Ecto neural progenitor cell (in vitro differentiated cells): ENCODE measurements at regions not wholly inside any gene's neighbourhood (a gene's known extent, or its start where the extent isn't known, plus 50 kb on each side); places are given as distances from the start of the nearest gene placed in this dataset.

Source experiments
- DNase-seq: peaks from one replicate; pipeline ENCODE4 v3.0.0-alpha.2; 2018; ENCODE audit warnings: low spot score

GRCh38 chr15:72965671-72966070, 86.6 kb upstream of the NEO1 start:
- DNase-seq: no peak

- DNase-seq: no peak
These were observed 87.7 kb upstream of the NEO1 start for GRCh38 chr15:72964542-72964941.

GRCh38 chr15:72964135-72964534, 88.1 kb upstream of the NEO1 start:
- DNase-seq: no peak

- no peak for DNase-seq
These were observed 90.1 kb upstream of the NEO1 start for GRCh38 chr15:72962054-72962702.

GRCh38 chr15:72961346-72961745, 90.9 kb upstream of the NEO1 start:
- DNase-seq: no peak

- no peak for DNase-seq
These were observed 93.6 kb upstream of the NEO1 start for GRCh38 chr15:72958634-72959033.

GRCh38 chr15:72953306-72953705, 99.0 kb upstream of the NEO1 start:
- no peak for DNase-seq

- no peak for DNase-seq
These were observed 100.1 kb upstream of the NEO1 start for GRCh38 chr15:72952151-72952550.

- DNase-seq: no peak
These were observed 103.6 kb upstream of the NEO1 start for GRCh38 chr15:72948662-72949061.

GRCh38 chr15:72947709-72948108, 104.6 kb upstream of the NEO1 start:
- DNase-seq: no peak

GRCh38 chr15:72944565-72944964, 107.7 kb upstream of the NEO1 start:
- no peak for DNase-seq

- no peak for DNase-seq
These were observed 112.0 kb upstream of the NEO1 start for GRCh38 chr15:72940229-72940622.

- DNase-seq: no peak
These were observed 112.6 kb upstream of the NEO1 start for GRCh38 chr15:72939514-72940228.

GRCh38 chr15:72936691-72937679, 115.3 kb upstream of the NEO1 start:
- no peak for DNase-seq

- no peak for DNase-seq
These were observed 116.0 kb upstream of the NEO1 start for GRCh38 chr15:72936237-72936636.

- no peak for DNase-seq
These were observed 116.7 kb upstream of the NEO1 start for GRCh38 chr15:72935521-72935920.

- DNase-seq: no peak
These were observed 117.3 kb upstream of the NEO1 start for GRCh38 chr15:72934921-72935320.

GRCh38 chr15:72933976-72934375, 118.3 kb upstream of the NEO1 start:
- DNase-seq: no peak

GRCh38 chr15:72932472-72932871, 119.8 kb upstream of the NEO1 start:
- DNase-seq: no peak

GRCh38 chr15:72927451-72927850, 124.8 kb upstream of the NEO1 start:
- DNase-seq: no peak

GRCh38 chr15:72925661-72926060, 126.6 kb upstream of the NEO1 start:
- DNase-seq: no peak

- DNase-seq: no peak
These were observed 129.0 kb upstream of the NEO1 start for GRCh38 chr15:72923289-72923688.

GRCh38 chr15:72920551-72920950, 131.7 kb upstream of the NEO1 start:
- no peak for DNase-seq
